Uterus (tissue), 3 donors: ENCODE measurements at regions not wholly inside any gene's neighbourhood (a gene's known extent, or its start where the extent isn't known, plus 50 kb on each side); places are given as distances from the start of the nearest gene placed in this dataset.
"Not testable (repeated sequence)": the region's sequence is repeated elsewhere in the genome, so short reads cannot be mapped to it uniquely, and the experiment has no call there.

Source experiments
- DNase-seq, 2 donors: peaks; one replicate each; pipeline ENCODE4 v3.0.0-alpha.2; 2019 to 2020
- H3K27ac ChIP-seq, 2 donors: fragments of 200-600 bp; sonication (generic); 1 replicate in 1 of 2; 2 replicates in 1 of 2; pipeline ENCODE4 v1.5.1; 2016 to 2018
- H3K27me3 ChIP-seq, 2 donors: fragments of 200-600 bp; sonication (generic); one replicate each; pipeline ENCODE4 v1.5.1; 2018 to 2019; ENCODE audit warnings: control low read depth in 1 of 2
- H3K36me3 ChIP-seq, 2 donors: fragments of 200-600 bp; sonication (generic); one replicate each; pipeline ENCODE4 v1.5.1; 2019; ENCODE audit warnings: control low read depth in 1 of 2
- H3K4me1 ChIP-seq, 2 donors: fragments of 200-600 bp; sonication (generic); one replicate each; pipeline ENCODE4 v1.5.1; 2018 to 2019; ENCODE audit warnings: control low read depth in 1 of 2
- H3K4me3 ChIP-seq, 2 donors: fragments of 200-600 bp; sonication (generic); 1 replicate in 1 of 2; 2 replicates in 1 of 2; pipeline ENCODE4 v1.5.1; 2018 to 2019; ENCODE audit warnings: mild to moderate bottlenecking in 1 of 2
- H3K9me3 ChIP-seq, 2 donors: fragments of 200-600 bp; sonication (generic); one replicate each; pipeline ENCODE4 v1.5.1; 2019; ENCODE audit warnings: control low read depth in 1 of 2
- CTCF ChIP-seq, 4 experiments: fragments of 200-600 bp in 2 of 4; fragments of 450-650 bp in 2 of 4; sonication (generic) in 2 of 4; IDR thresholded peaks; one replicate each; pipeline ENCODE4 v1.5.1; 2016 to 2019; ENCODE audit warnings: antibody characterized with exemption in 4 of 4, mild to moderate bottlenecking in 2 of 4, moderate library complexity in 1 of 4
- POLR2A ChIP-seq, 2 donors: fragments of 450-650 bp; IDR thresholded peaks; one replicate each; pipeline ENCODE4 v1.6.1; 2016; ENCODE audit warnings: antibody characterized with exemption in 2 of 2, mild to moderate bottlenecking in 1 of 2, moderate library complexity in 1 of 2
- intact Hi-C: fragments of 100-400 bp; cut with DNase I; formaldehyde crosslinking; loops from one replicate; pipeline ENCODE4 v1.15.1; 2023; ENCODE audit warnings: low total_unique reads
- donor health status: DM: yes; HTN: yes; CAD: no.

- H3K27ac ChIP-seq: no peak overlapping the region
- H3K9me3 ChIP-seq: no peaks in the 10 kb centered on the region
- TF ChIP-seq CTCF (IDR thresholded peaks at IDR 0.05): no peak
- TF ChIP-seq POLR2A (IDR thresholded peaks at IDR 0.05): no peak
- H3K27me3 ChIP-seq: no peaks in the 10 kb centered on the region
- intact Hi-C loops: no loop called here
- H3K36me3 ChIP-seq: no peaks in the 10 kb centered on the region
- DNase-seq: no peak
- H3K4me1 ChIP-seq: no peaks in the 10 kb centered on the region
- H3K4me3 ChIP-seq: no peak overlapping the region
Observed at GRCh38 chr3:8173892-8174291, 327.7 kb upstream of the LMCD1 start.

GRCh38 chr3:8176759-8177483, 324.7 kb upstream of the LMCD1 start:
- H3K4me1 ChIP-seq, H3K9me3 ChIP-seq, H3K4me3 ChIP-seq, intact Hi-C loops, H3K36me3 ChIP-seq, H3K27me3 ChIP-seq, H3K27ac ChIP-seq, DNase-seq: not testable (repeated sequence)

- DNase-seq, H3K36me3 ChIP-seq, H3K27me3 ChIP-seq, H3K27ac ChIP-seq, H3K4me1 ChIP-seq, H3K9me3 ChIP-seq, intact Hi-C loops, H3K4me3 ChIP-seq: not testable (repeated sequence)
Observed at GRCh38 chr3:8178516-8178915, 323.1 kb upstream of the LMCD1 start.

GRCh38 chr3:8182904-8183303, 318.7 kb upstream of the LMCD1 start:
- Histone ChIP-seq H3K4me1 (no peaks in the 10 kb centered on the region), H3K27ac (no peak overlapping the region), H3K9me3 (no peaks in the 10 kb centered on the region), H3K36me3 (no peaks in the 10 kb centered on the region), H3K27me3 (no peaks in the 10 kb centered on the region), H3K4me3 (no peak overlapping the region)
- no peak for TF ChIP-seq CTCF (IDR thresholded peaks at IDR 0.05)
- no peak for TF ChIP-seq POLR2A (IDR thresholded peaks at IDR 0.05)
- intact Hi-C loops: no loop called here
- DNase-seq: no peak

- Histone ChIP-seq H3K4me1 (no peaks in the 10 kb centered on the region), H3K36me3 (no peaks in the 10 kb centered on the region), H3K27ac (no peak overlapping the region), H3K9me3 (no peaks in the 10 kb centered on the region), H3K4me3 (no peak overlapping the region), H3K27me3 (no peaks in the 10 kb centered on the region)
- TF ChIP-seq POLR2A (IDR thresholded peaks at IDR 0.05): no peak
- TF ChIP-seq CTCF (IDR thresholded peaks at IDR 0.05): no peak
- DNase-seq: no peak
- intact Hi-C loops: no loop called here
Observed at GRCh38 chr3:8183627-8184026, 318.0 kb upstream of the LMCD1 start.

- H3K27ac ChIP-seq: no peak overlapping the region
- no peaks in the 10 kb centered on the region for H3K27me3 ChIP-seq
- H3K36me3 ChIP-seq: no peaks in the 10 kb centered on the region
- no peaks in the 10 kb centered on the region for H3K4me1 ChIP-seq
- intact Hi-C loops: no loop called here
- DNase-seq: no peak
- no peak for TF ChIP-seq CTCF (IDR thresholded peaks at IDR 0.05)
- TF ChIP-seq POLR2A (IDR thresholded peaks at IDR 0.05): no peak
- no peak overlapping the region for H3K4me3 ChIP-seq
- no peaks in the 10 kb centered on the region for H3K9me3 ChIP-seq
Observed at GRCh38 chr3:8186213-8186612, 315.4 kb upstream of the LMCD1 start.
